IPS-15b (cell line): ENCODE measurements at regions not wholly inside any gene's neighbourhood (a gene's known extent, or its start where the extent isn't known, plus 50 kb on each side); places are given as distances from the start of the nearest gene placed in this dataset.

Experiments
- H3K27me3 ChIP-seq: one replicate; pipeline ENCODE4 v1.6.1; 2013; ENCODE audit warnings: low read length; ENCODE audit not compliant: control insufficient read depth, insufficient read depth
- H3K36me3 ChIP-seq: one replicate; pipeline ENCODE4 v1.6.1; 2013; ENCODE audit warnings: low read length; ENCODE audit not compliant: control insufficient read depth, insufficient read depth
- H3K4me1 ChIP-seq: one replicate; pipeline ENCODE4 v1.6.1; 2013; ENCODE audit warnings: mild to moderate bottlenecking, low read length; ENCODE audit not compliant: control insufficient read depth, insufficient read depth
- H3K4me3 ChIP-seq: one replicate; pipeline ENCODE4 v1.5.1; 2013; ENCODE audit warnings: low read depth, low read length
- H3K9ac ChIP-seq: one replicate; pipeline ENCODE4 v1.6.1; 2013; ENCODE audit warnings: low read depth, mild to moderate bottlenecking, low read length
- H3K9me3 ChIP-seq: one replicate; pipeline ENCODE4 v1.6.1; 2013; ENCODE audit warnings: mild to moderate bottlenecking, low read length; ENCODE audit not compliant: control insufficient read depth, insufficient read depth

DNA sequence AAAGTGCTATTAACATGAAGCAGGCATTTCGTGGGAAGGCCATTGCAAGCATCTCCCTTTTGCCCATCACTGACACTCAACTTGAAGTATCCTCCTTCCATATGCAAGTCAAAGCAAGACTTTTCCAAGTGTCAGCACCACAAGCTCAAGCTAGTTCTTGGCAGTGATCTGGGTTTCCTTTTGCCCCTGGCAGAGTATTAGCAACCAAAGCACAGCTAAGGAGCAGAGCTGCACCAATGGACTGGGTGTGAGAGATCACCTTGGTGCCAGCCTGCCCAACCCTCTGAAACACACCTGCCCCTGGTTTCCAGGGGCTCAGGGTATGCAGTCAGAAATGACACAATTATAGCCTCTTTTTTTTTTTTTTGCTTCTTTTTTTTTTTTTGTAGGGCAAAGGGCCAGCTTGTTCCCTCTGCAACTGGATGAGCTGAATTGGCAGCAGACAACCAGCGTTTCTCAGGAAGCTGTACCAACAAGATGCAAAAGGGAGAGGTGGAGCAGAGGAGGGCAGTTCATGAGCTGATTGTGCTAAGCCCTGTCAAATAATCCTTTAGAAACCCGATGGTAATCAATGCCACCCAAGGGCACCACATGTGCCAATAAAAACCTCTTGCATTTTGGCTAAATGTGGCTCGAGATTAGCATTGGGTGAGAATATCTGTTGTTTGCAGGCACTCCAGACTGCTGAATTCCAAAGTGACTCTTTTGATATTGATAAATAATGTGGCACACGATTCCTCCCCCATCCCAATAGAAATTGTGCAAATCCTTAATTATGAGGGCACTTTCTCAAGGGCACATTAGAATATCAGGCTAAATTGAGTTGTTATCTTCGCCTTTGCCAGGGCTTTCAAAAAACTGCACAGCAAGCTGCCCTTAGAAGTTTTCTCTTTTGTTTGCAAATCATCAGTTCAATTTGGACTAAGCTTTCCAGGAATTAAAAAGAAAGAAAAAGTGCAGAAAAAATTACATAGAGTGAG is 192.4 kb downstream of the GAS1 start:
- Histone ChIP-seq H3K9me3 (no peaks in the 10 kb centered on the region), H3K4me1 (no peaks in the 10 kb centered on the region), H3K9ac (no peak overlapping the region), H3K4me3 (no peak overlapping the region), H3K36me3 (no peaks in the 10 kb centered on the region), H3K27me3 (no peaks in the 10 kb centered on the region)

DNA sequence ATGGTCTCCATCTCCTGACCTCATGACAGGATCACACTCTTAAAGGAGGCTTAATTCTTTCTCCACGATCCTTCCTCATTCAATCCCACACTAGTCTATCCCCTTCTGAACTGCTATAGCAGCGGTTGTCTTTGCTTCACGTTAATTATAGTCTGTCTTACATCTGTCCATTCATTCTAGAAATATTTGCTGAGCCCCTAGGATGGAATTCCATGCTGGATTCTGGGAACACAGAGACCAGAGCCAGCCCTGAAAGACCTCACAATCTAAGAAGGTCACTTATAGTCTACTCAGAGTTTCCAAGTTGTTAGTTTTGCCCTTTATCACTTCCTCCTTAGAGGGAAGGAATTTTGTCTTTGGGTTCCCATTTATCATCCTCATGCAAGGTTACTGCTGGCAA is 193.5 kb downstream of the GAS1 start:
- Histone ChIP-seq H3K9ac (no peak overlapping the region), H3K36me3 (no peaks in the 10 kb centered on the region), H3K9me3 (no peaks in the 10 kb centered on the region), H3K27me3 (no peaks in the 10 kb centered on the region), H3K4me3 (no peak overlapping the region), H3K4me1 (no peaks in the 10 kb centered on the region)

DNA sequence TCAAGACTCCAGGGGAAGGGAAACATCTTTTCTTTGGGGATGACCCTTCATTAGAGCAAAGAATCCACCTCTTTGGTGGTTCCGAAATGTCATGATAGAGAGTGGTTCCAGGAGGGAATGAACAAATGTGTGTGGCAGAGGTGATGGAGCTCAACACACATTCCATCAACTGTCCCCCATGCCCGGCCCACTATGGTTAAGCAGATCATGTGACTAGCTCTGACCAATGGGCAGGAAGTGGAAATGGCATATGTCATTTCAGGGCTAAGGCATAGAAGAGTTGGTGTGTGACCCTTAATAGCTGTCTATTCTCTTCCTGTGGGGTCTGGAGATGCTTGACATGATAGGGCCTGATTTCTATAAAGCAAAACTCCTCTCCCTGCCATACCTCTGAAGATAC is 194.6 kb downstream of the GAS1 start:
- no peaks in the 10 kb centered on the region for H3K4me1 ChIP-seq
- H3K27me3 ChIP-seq: no peaks in the 10 kb centered on the region
- H3K9me3 ChIP-seq: no peaks in the 10 kb centered on the region
- no peak overlapping the region for H3K4me3 ChIP-seq
- H3K36me3 ChIP-seq: no peaks in the 10 kb centered on the region
- no peak overlapping the region for H3K9ac ChIP-seq

- H3K4me3 ChIP-seq: no peak overlapping the region
- no peaks in the 10 kb centered on the region for H3K27me3 ChIP-seq
- no peaks in the 10 kb centered on the region for H3K9me3 ChIP-seq
- no peak overlapping the region for H3K9ac ChIP-seq
- H3K36me3 ChIP-seq: no peaks in the 10 kb centered on the region
- no peaks in the 10 kb centered on the region for H3K4me1 ChIP-seq
These were observed 195.3 kb downstream of the GAS1 start for GRCh38 chr9:86751956-86752355.

GRCh38 chr9:86751207-86751606 is 196.1 kb downstream of the GAS1 start:
- no peaks in the 10 kb centered on the region for H3K27me3 ChIP-seq
- H3K36me3 ChIP-seq: no peaks in the 10 kb centered on the region
- H3K9ac ChIP-seq: no peak overlapping the region
- H3K9me3 ChIP-seq: no peaks in the 10 kb centered on the region
- no peaks in the 10 kb centered on the region for H3K4me1 ChIP-seq
- no peak overlapping the region for H3K4me3 ChIP-seq

DNA sequence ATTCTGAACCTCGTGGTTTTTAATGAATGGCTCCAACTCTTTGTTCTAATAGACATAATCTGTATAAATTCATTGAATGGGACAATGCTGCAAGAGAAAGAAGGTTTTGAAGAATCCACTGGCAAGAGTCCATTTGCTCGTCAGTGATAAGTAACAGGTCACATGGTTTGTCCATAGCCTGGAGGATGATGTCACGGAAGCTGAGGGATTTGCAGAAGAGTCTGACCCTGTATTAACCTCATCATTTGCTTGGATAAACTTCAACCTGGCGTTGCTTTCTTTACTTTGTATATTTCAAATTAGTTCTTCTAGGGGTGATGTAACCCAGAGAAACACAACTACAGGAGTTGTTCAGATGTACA is 197.4 kb downstream of the GAS1 start:
- Histone ChIP-seq H3K36me3 (no peaks in the 10 kb centered on the region), H3K9me3 (no peaks in the 10 kb centered on the region), H3K27me3 (no peaks in the 10 kb centered on the region), H3K9ac (no peak overlapping the region), H3K4me3 (no peak overlapping the region), H3K4me1 (no peaks in the 10 kb centered on the region)

DNA sequence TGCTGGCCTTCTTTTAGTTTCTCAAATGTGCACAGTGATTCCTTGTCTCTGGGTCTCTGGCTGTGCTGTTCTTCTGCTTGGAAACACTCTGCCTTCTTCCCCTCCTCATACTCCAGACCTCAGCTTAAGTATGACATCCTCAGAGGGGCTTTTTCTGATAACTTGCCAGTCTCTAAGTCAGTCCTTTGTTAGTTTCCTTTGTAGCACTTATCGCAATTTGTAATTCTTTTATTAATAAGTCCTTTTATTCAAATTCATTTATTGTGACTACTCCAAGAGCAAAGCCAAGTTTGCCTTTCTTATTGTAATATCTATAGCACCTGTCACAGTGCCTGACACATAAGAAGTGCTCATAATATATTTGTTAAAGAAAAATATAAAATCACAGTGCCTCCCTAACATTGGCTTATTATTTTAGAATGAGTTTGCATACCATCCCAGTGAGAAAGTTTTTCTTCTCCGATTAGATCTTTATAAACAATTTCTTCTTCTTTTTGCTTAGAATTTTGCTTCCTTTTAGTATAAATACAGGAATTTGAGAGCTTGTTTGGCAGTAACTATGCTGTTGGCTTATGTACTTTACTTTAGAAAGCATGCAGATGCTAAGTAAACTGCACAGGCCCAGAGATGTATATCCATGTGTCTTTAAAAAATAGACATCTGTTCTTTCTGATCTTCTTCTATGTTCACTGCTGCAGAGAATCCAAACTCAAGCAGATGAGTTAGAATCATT is 198.0 kb downstream of the GAS1 start:
- Histone ChIP-seq H3K9ac (no peak overlapping the region), H3K9me3 (no peaks in the 10 kb centered on the region), H3K36me3 (no peaks in the 10 kb centered on the region), H3K4me3 (no peak overlapping the region), H3K4me1 (no peaks in the 10 kb centered on the region), H3K27me3 (no peaks in the 10 kb centered on the region)

DNA sequence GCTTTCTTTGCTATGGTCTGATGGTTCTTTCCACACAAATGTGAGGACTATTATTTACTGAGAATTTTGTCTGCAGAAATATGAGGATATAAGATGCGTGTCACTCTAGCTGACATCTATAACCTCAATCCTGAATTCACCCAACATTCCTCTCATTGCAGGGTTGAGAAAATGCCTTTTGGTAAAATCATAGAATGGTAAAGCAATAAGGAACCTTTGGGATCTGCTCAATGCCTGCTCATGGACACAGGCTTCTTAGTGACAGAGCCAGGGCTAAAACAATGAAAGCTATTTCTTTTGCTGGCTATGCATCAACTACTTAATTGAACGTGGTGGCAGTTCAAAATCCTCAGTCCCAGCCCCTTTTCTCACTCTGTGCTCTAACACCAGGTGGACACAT is 199.6 kb downstream of the GAS1 start:
- Histone ChIP-seq H3K9me3 (no peaks in the 10 kb centered on the region), H3K4me3 (no peak overlapping the region), H3K36me3 (no peaks in the 10 kb centered on the region), H3K9ac (no peak overlapping the region), H3K4me1 (no peaks in the 10 kb centered on the region), H3K27me3 (no peaks in the 10 kb centered on the region)

DNA sequence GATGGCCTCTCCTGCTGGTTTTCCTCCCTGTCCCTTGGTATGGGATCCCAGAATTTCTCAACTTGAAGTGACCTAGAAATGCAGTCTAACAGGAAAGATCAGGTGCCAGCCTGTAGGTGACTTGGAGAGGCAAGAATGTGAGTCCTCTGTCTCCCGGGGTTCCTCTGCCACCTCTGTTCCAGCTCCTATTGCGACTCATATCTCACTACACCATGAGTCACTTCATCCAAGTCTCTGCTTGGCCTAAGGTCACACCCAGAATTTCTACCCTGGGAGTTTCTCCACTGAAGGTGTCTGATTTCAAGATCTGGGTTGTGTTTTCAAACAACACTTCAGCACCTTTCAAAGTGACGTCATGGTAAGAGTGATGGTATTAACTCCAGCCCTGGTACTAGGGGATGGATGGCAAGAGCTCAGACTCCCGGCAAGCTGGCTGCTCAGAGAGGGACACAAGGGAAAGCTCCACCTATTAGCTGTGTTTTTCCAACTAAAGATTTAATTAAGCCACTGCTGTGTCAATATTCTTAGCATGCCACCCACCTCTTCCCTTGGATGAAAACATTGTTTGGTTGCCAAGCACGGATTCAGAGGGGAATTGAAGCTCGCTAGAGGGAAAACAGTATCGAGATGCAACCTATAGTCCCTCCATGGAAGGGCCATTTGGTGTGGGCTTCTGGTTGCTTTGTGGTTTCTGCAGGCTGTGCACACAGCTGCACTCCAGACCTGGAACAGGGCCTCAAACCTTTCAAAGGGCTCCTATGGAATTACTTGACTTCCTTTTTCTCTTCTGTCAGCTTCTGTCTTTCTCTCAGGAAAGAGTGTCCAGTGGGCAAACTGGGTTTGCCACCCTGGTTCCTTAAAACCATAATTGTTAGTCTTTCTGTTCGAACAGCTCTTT is 205.7 kb downstream of the GAS1 start:
- Histone ChIP-seq H3K4me3 (no peak overlapping the region), H3K36me3 (no peaks in the 10 kb centered on the region), H3K9me3 (no peaks in the 10 kb centered on the region), H3K27me3 (no peaks in the 10 kb centered on the region), H3K4me1 (no peaks in the 10 kb centered on the region), H3K9ac (no peak overlapping the region)

GRCh38 chr9:86735772-86736458 is 211.4 kb downstream of the GAS1 start:
- no peaks in the 10 kb centered on the region for H3K36me3 ChIP-seq
- H3K4me1 ChIP-seq: no peaks in the 10 kb centered on the region

GRCh38 chr9:86734771-86735170 is 212.5 kb downstream of the GAS1 start:
- H3K4me1 ChIP-seq: no peaks in the 10 kb centered on the region
- H3K4me3 ChIP-seq: no peak overlapping the region
- no peak overlapping the region for H3K9ac ChIP-seq
- no peaks in the 10 kb centered on the region for H3K9me3 ChIP-seq
- H3K27me3 ChIP-seq: no peaks in the 10 kb centered on the region
- no peaks in the 10 kb centered on the region for H3K36me3 ChIP-seq

More at GRCh38 chr9:86735772-86736458, 211.4 kb downstream of the GAS1 start:
- H3K9ac ChIP-seq: no peak overlapping the region
- no peaks in the 10 kb centered on the region for H3K9me3 ChIP-seq
- H3K27me3 ChIP-seq: no peaks in the 10 kb centered on the region
- H3K4me3 ChIP-seq: no peak overlapping the region
